Endodermal cell (in vitro differentiated cells): ENCODE measurements at regions not wholly inside any gene's neighbourhood (a gene's known extent, or its start where the extent isn't known, plus 50 kb on each side); places are given as distances from the start of the nearest gene placed in this dataset.
A peak's percentile ranks its signal among the peaks of the same experiment; 100 is the strongest.

Source experiments
- DNase-seq: peaks from one replicate; pipeline ENCODE4 v3.0.0-alpha.2; 2017
- H3K27ac ChIP-seq: 2 replicates; pipeline ENCODE4 v1.5.1; 2013; ENCODE audit warnings: mild to moderate bottlenecking, low read depth, low read length, moderate library complexity
- H3K27me3 ChIP-seq: 2 replicates; pipeline ENCODE4 v1.6.1; 2013; ENCODE audit warnings: mild to moderate bottlenecking, low read length, moderate library complexity; ENCODE audit not compliant: insufficient read depth, control insufficient read depth, poor library complexity, severe bottlenecking
- H3K36me3 ChIP-seq: 2 replicates; pipeline ENCODE4 v1.7.0; 2013; ENCODE audit warnings: mild to moderate bottlenecking, low read length, moderate library complexity; ENCODE audit not compliant: control insufficient read depth, insufficient read depth
- H3K4me1 ChIP-seq: one replicate; pipeline ENCODE4 v1.7.0; 2013; ENCODE audit warnings: low read length; ENCODE audit not compliant: control insufficient read depth, insufficient read depth
- H3K4me3 ChIP-seq: 2 replicates; pipeline ENCODE4 v1.5.1; 2013; ENCODE audit warnings: mild to moderate bottlenecking, low read length, moderate library complexity
- H3K9ac ChIP-seq: 2 replicates; pipeline ENCODE4 v1.6.1; 2013; ENCODE audit warnings: mild to moderate bottlenecking, low read length, moderate library complexity; ENCODE audit not compliant: poor library complexity, severe bottlenecking; ENCODE audit errors: extremely low read depth
- H3K9me3 ChIP-seq: 2 replicates; pipeline ENCODE4 v1.6.1; 2013; ENCODE audit warnings: mild to moderate bottlenecking, low read length, moderate library complexity; ENCODE audit not compliant: control insufficient read depth
- H3K27ac Mint-ChIP-seq: 2 replicates; pipeline ENCODE4 v1.8.0; 2020; ENCODE audit warnings: mixed read lengths
- H3K27me3 Mint-ChIP-seq: 2 replicates; pipeline ENCODE4 v1.8.0; 2021; ENCODE audit warnings: mild to moderate bottlenecking, mixed read lengths; ENCODE audit not compliant: insufficient read depth
- H3K36me3 Mint-ChIP-seq: 2 replicates; pipeline ENCODE4 v1.8.0; 2020; ENCODE audit warnings: low read depth, mixed read lengths
- H3K4me1 Mint-ChIP-seq: 2 replicates; pipeline ENCODE4 v1.8.0; 2020; ENCODE audit warnings: mixed read lengths
- H3K4me3 Mint-ChIP-seq: 2 replicates; pipeline ENCODE4 v1.8.0; 2020; ENCODE audit warnings: mild to moderate bottlenecking, moderate library complexity, mixed read lengths
- H3K9me3 Mint-ChIP-seq: 2 replicates; pipeline ENCODE4 v1.8.0; 2020; ENCODE audit warnings: mild to moderate bottlenecking, mixed read lengths
- WGBS, 2 experiments: methylation state at CpG; one replicate each; pipeline versions ENCODE4 v1.1.5 to v1.1.7; 2013; ENCODE audit warnings: missing lambda C conversion rate in 2 of 2, mixed read lengths in 1 of 2; ENCODE audit not compliant: insufficient coverage in 1 of 2, insufficient read length in 1 of 2; 5-methylcytosine and 5-hydroxymethylcytosine counted together
- TF ChIP-seq, protein P1 (sequence below): fragments of 200-600 bp; sonication (generic); conservative IDR thresholded peaks from 2 replicates; pipeline ENCODE4 v1.5.0; 2021; ENCODE audit warnings: antibody characterized with exemption, mild to moderate bottlenecking

DNA sequence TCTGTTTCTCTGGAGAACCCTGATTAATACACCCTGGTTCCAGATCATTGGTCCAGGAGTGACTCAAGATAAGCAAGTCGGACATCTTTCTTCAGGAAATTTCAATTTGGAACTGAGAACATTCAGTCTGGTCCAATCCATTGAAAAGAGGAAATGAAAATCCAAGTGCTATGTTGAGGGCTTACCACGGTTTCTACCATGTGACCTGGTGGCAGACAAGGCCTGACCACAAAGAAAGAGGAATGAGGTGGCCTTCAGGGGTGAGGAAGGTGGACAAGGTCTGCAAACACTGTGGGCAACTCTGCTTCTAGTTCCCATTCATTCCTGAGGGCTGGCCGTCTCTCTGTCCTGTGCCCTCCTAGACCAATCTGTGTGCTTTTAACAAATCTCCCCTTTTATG lies 149.2 kb upstream of the GHITM start:
- TF ChIP-seq, protein P1, sequence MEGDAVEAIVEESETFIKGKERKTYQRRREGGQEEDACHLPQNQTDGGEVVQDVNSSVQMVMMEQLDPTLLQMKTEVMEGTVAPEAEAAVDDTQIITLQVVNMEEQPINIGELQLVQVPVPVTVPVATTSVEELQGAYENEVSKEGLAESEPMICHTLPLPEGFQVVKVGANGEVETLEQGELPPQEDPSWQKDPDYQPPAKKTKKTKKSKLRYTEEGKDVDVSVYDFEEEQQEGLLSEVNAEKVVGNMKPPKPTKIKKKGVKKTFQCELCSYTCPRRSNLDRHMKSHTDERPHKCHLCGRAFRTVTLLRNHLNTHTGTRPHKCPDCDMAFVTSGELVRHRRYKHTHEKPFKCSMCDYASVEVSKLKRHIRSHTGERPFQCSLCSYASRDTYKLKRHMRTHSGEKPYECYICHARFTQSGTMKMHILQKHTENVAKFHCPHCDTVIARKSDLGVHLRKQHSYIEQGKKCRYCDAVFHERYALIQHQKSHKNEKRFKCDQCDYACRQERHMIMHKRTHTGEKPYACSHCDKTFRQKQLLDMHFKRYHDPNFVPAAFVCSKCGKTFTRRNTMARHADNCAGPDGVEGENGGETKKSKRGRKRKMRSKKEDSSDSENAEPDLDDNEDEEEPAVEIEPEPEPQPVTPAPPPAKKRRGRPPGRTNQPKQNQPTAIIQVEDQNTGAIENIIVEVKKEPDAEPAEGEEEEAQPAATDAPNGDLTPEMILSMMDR = no peak
- H3K9me3 ChIP-seq = no peaks in the 10 kb centered on the region
- Mint-ChIP-seq H3K36me3 (no peaks in the 10 kb centered on the region), H3K4me1 (no peaks in the 10 kb centered on the region), H3K27me3 (peaks cover 5% of the 10 kb centered on the region), H3K27ac (no peak overlapping the region), H3K9me3 (no peaks in the 10 kb centered on the region), H3K4me3 (no peak overlapping the region)
- no peak overlapping the region for H3K4me3 ChIP-seq
- no peak overlapping the region for H3K9ac ChIP-seq
- DNase-seq = no peak
- H3K36me3 ChIP-seq = no peaks in the 10 kb centered on the region
- no peaks in the 10 kb centered on the region for H3K4me1 ChIP-seq
- 90 to 92% methylated on average over 3 of the region's 3 CpGs for WGBS, 2 experiments
- H3K27ac ChIP-seq = no peak overlapping the region
- H3K27me3 ChIP-seq = no peaks in the 10 kb centered on the region

DNA sequence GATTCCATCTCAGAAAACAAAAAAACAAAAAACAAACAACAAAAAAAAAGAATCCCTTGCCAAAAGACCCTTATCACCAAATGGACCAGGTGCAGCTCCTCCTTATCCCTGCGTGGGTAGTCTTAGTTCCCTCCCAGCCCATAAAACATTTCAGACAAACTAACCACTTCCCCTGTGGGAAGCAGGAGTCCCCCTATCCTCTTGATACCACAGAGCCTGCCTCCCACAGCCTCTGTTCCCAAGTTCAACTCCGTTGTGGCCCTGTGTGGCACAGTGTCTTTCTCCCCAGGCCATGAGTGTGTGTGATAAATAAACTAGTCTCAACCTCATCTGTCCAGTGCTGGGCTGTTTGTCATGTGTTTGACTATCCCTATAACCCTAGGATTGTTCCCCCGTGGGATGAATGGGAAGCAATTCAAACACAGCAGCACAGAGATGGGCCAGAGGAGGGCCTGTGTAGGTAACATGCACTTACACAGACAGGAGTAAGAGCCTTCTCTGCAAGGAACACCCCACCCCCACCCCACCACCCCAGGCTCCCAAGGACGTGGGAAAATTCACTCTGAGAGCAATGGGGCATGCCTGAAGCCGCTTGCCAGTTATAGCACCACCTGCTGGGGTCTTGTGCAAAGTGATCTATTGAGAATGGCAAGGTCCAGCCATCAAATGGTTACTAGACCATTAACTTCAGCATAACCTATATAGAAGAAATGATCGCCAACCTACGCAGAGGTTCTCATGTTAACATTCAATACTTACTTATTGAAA lies 147.1 kb upstream of the GHITM start:
- Mint-ChIP-seq H3K36me3 (no peaks in the 10 kb centered on the region), H3K27ac (peak overlapping the region; percentile 33), H3K4me3 (no peak overlapping the region), H3K9me3 (no peaks in the 10 kb centered on the region), H3K27me3 (peaks cover 5% of the 10 kb centered on the region), H3K4me1 (no peaks in the 10 kb centered on the region)
- Histone ChIP-seq H3K4me3 (no peak overlapping the region), H3K4me1 (no peaks in the 10 kb centered on the region), H3K27me3 (no peaks in the 10 kb centered on the region), H3K9me3 (no peaks in the 10 kb centered on the region), H3K27ac (no peak overlapping the region), H3K36me3 (no peaks in the 10 kb centered on the region), H3K9ac (no peak overlapping the region)
- TF ChIP-seq, protein P1 = peak; percentile 80
- DNase-seq = peak; percentile 91
- WGBS, 2 experiments = 70 to 78% methylated on average over 4 to 7 of the region's 7 CpGs

DNA sequence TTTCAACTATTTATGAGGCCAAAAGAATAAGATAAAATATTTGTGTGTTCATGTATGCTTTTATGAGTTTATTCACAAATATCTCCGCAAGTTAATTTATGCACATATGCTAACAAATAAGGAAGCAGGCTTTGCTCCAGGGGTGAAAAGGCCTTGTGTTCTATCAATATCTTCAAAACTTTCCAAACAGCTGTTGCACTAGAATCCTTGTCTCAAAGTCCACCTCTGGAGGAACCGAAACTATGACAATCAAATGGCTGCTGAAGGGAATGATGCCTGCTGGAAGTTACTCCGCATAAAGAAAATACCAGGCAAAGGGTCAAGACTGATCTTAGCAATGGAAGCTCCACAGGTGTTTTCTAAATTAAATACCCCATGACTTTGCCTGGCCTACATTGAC lies 145.0 kb upstream of the GHITM start:
- 85 to 90% methylated on average over 2 to 3 of the region's 3 CpGs for WGBS, 2 experiments
- Histone ChIP-seq H3K4me3 (no peak overlapping the region), H3K36me3 (no peaks in the 10 kb centered on the region), H3K9ac (no peak overlapping the region), H3K27me3 (no peaks in the 10 kb centered on the region), H3K4me1 (no peaks in the 10 kb centered on the region), H3K27ac (no peak overlapping the region), H3K9me3 (no peaks in the 10 kb centered on the region)
- no peaks in the 10 kb centered on the region for H3K36me3 Mint-ChIP-seq
- no peak for DNase-seq
- no peaks in the 10 kb centered on the region for H3K9me3 Mint-ChIP-seq
- no peak overlapping the region for H3K4me3 Mint-ChIP-seq
- TF ChIP-seq, protein P1 = no peak
- no peaks in the 10 kb centered on the region for H3K4me1 Mint-ChIP-seq
- peaks cover 6% of the 10 kb centered on the region for H3K27me3 Mint-ChIP-seq
- no peak overlapping the region for H3K27ac Mint-ChIP-seq
